Stimulated activated CD4-positive, alpha-beta T cell treated with anti-CD3 and anti-CD28 coated beads, Interleukin-12 subunit alpha, Interleukin-12 subunit beta, amount 100 ng/mL, for 24 hours (primary cell): ENCODE measurements at regions not wholly inside any gene's neighbourhood (a gene's known extent, or its start where the extent isn't known, plus 50 kb on each side); places are given as distances from the start of the nearest gene placed in this dataset.
"Not testable (repeated sequence)": the region's sequence is repeated elsewhere in the genome, so short reads cannot be mapped to it uniquely, and the experiment has no call there.

Experiments
- DNase-seq, 2 experiments: peaks; one replicate each; pipeline ENCODE4 v3.0.0-alpha.2; 2020; ENCODE audit warnings: low read depth in 2 of 2

- no peak for DNase-seq
These were observed 425.9 kb downstream of the ETS1 start for GRCh38 chr11:128161436-128161835.

GRCh38 chr11:128158860-128159259 lies 428.5 kb downstream of the ETS1 start:
- DNase-seq: no peak

- peak; percentile 26 to 46 for DNase-seq
These were observed 429.7 kb downstream of the ETS1 start for GRCh38 chr11:128157423-128158298.

GRCh38 chr11:128156486-128156885 lies 430.9 kb downstream of the ETS1 start:
- no peak for DNase-seq

- no peak for DNase-seq
These were observed 431.8 kb downstream of the ETS1 start for GRCh38 chr11:128155590-128155989.

- no peak for DNase-seq
These were observed 433.7 kb downstream of the ETS1 start for GRCh38 chr11:128153697-128154048.

- no peak for DNase-seq
These were observed 434.3 kb downstream of the ETS1 start for GRCh38 chr11:128152796-128153696.

- DNase-seq: no peak
These were observed 435.6 kb downstream of the ETS1 start for GRCh38 chr11:128151780-128152179.

- DNase-seq: no peak
These were observed 436.0 kb downstream of the ETS1 start for GRCh38 chr11:128151338-128151737.

- no peak for DNase-seq
These were observed 439.1 kb downstream of the ETS1 start for GRCh38 chr11:128148208-128148607.

- no peak for DNase-seq
These were observed 440.3 kb downstream of the ETS1 start for GRCh38 chr11:128146926-128147605.

GRCh38 chr11:128140293-128140692 lies 447.1 kb downstream of the ETS1 start:
- DNase-seq: not testable (repeated sequence)

GRCh38 chr11:128135451-128135850 lies 451.9 kb downstream of the ETS1 start:
- no peak for DNase-seq

GRCh38 chr11:128133501-128133900 lies 453.9 kb downstream of the ETS1 start:
- no peak for DNase-seq

GRCh38 chr11:128130052-128130451 lies 457.3 kb downstream of the ETS1 start:
- DNase-seq: no peak

- no peak for DNase-seq
These were observed 461.6 kb downstream of the ETS1 start for GRCh38 chr11:128125723-128126122.

GRCh38 chr11:128116885-128117284 lies 470.5 kb downstream of the ETS1 start:
- no peak for DNase-seq

GRCh38 chr11:128116447-128116846 lies 470.9 kb downstream of the ETS1 start:
- DNase-seq: no peak

GRCh38 chr11:128105950-128106349 lies 481.4 kb downstream of the ETS1 start:
- DNase-seq: no peak

- DNase-seq: no peak
These were observed 481.8 kb downstream of the ETS1 start for GRCh38 chr11:128105511-128105910.

- no peak for DNase-seq
These were observed 484.0 kb downstream of the ETS1 start for GRCh38 chr11:128103278-128103873.

- DNase-seq: no peak
These were observed 488.6 kb downstream of the ETS1 start for GRCh38 chr11:128098781-128099180.
